ENCODE measurements at regions not wholly inside any gene's neighbourhood (a gene's known extent, or its start where the extent isn't known, plus 50 kb on each side); places are given as distances from the start of the nearest gene placed in this dataset.

GRCh38 chrX:67296395-67296794 is 247.4 kb upstream of the AR start:
- Histone ChIP-seq H4K8ac (ENCODE audit: low read length) (no peak overlapping the region), H3K23ac (ENCODE audit: low read length in 2 of 2) (no peak overlapping the region), H3K27me3 (ENCODE audit: control insufficient read depth in 1 of 2, insufficient read depth in 1 of 2, low read length in 2 of 2) (no peaks in the 10 kb centered on the region), H3K4me2 (ENCODE audit: low read length, poor library complexity, severe bottlenecking) (no peak overlapping the region), H3K4ac (ENCODE audit: low read depth in 1 of 2, low read length in 2 of 2) (no peak overlapping the region), H2BK5ac (ENCODE audit: low read depth, low read length, poor library complexity, severe bottlenecking) (no peak overlapping the region), H3K9ac (ENCODE audit: low read length) (no peak overlapping the region), H3K36me3 (ENCODE audit: control insufficient read depth in 1 of 2, insufficient read depth in 2 of 2, low read depth in 1 of 2, low read length in 2 of 2) (no peaks in the 10 kb centered on the region), H3K9me3 (ENCODE audit: control insufficient read depth, low read length) (peaks cover 4% of the 10 kb centered on the region), H2AK5ac (ENCODE audit: low read length, severe bottlenecking) (no peak overlapping the region), H3K79me1 (replicated peaks; ENCODE audit: low read length, poor library complexity, severe bottlenecking) (no peaks in the 10 kb centered on the region), H2BK12ac (ENCODE audit: low read length in 2 of 2) (no peak overlapping the region), H2BK120ac (ENCODE audit: low read depth, low read length) (no peak overlapping the region), H3K4me1 (ENCODE audit: control insufficient read depth, insufficient read depth, low read depth, low read length) (no peaks in the 10 kb centered on the region), H3K4me3 (ENCODE audit: insufficient read depth in 1 of 2, low read depth in 1 of 2, low read length in 2 of 2) (no peak overlapping the region), H4K91ac (ENCODE audit: low read length) (no peak overlapping the region), H2AFZ (ENCODE audit: low read depth, low read length) (no peak overlapping the region), H3K18ac (ENCODE audit: low read depth in 1 of 2, low read length in 2 of 2) (no peak overlapping the region), H3K27ac (ENCODE audit: low read length, poor library complexity, severe bottlenecking) (no peak overlapping the region), H2BK15ac (ENCODE audit: low read depth, poor library complexity, severe bottlenecking) (no peak overlapping the region), H3K14ac (ENCODE audit: low read length in 2 of 2) (no peak overlapping the region)
- no peak for DNase-seq
- 14% methylated on average over 1 of the region's 1 CpG for WGBS

- no peak overlapping the region for H2BK5ac ChIP-seq (ENCODE audit: low read depth, low read length, poor library complexity, severe bottlenecking)
- H3K23ac ChIP-seq (ENCODE audit: low read length in 2 of 2), result no peak overlapping the region
- H3K27me3 ChIP-seq (ENCODE audit: control insufficient read depth in 1 of 2, insufficient read depth in 1 of 2, low read length in 2 of 2), result no peaks in the 10 kb centered on the region
- H3K4me2 ChIP-seq (ENCODE audit: low read length, poor library complexity, severe bottlenecking), result no peak overlapping the region
- no peak overlapping the region for H2AK5ac ChIP-seq (ENCODE audit: low read length, severe bottlenecking)
- no peak overlapping the region for H3K4ac ChIP-seq (ENCODE audit: low read depth in 1 of 2, low read length in 2 of 2)
- H2BK15ac ChIP-seq (ENCODE audit: low read depth, poor library complexity, severe bottlenecking), result no peak overlapping the region
- H3K18ac ChIP-seq (ENCODE audit: low read depth in 1 of 2, low read length in 2 of 2), result no peak overlapping the region
- H2BK120ac ChIP-seq (ENCODE audit: low read depth, low read length), result no peak overlapping the region
- 54% methylated on average over 3 of the region's 4 CpGs for WGBS
- H3K4me3 ChIP-seq (ENCODE audit: insufficient read depth in 1 of 2, low read depth in 1 of 2, low read length in 2 of 2), result no peak overlapping the region
- H2AFZ ChIP-seq (ENCODE audit: low read depth, low read length), result no peak overlapping the region
- H2BK12ac ChIP-seq (ENCODE audit: low read length in 2 of 2), result no peak overlapping the region
- H3K9ac ChIP-seq (ENCODE audit: low read length), result no peak overlapping the region
- H4K8ac ChIP-seq (ENCODE audit: low read length), result no peak overlapping the region
- H3K14ac ChIP-seq (ENCODE audit: low read length in 2 of 2), result no peak overlapping the region
- H4K91ac ChIP-seq (ENCODE audit: low read length), result no peak overlapping the region
- H3K36me3 ChIP-seq (ENCODE audit: control insufficient read depth in 1 of 2, insufficient read depth in 2 of 2, low read depth in 1 of 2, low read length in 2 of 2), result no peaks in the 10 kb centered on the region
- H3K27ac ChIP-seq (ENCODE audit: low read length, poor library complexity, severe bottlenecking), result no peak overlapping the region
- H3K9me3 ChIP-seq (ENCODE audit: control insufficient read depth, low read length), result peaks cover 4% of the 10 kb centered on the region
- DNase-seq, result no peak
- H3K79me1 ChIP-seq (replicated peaks; ENCODE audit: low read length, poor library complexity, severe bottlenecking), result no peaks in the 10 kb centered on the region
- no peaks in the 10 kb centered on the region for H3K4me1 ChIP-seq (ENCODE audit: control insufficient read depth, insufficient read depth, low read depth, low read length)
Measured at GRCh38 chrX:67317725-67318124, 226.1 kb upstream of the AR start.

- Histone ChIP-seq H2BK15ac (ENCODE audit: low read depth, poor library complexity, severe bottlenecking) (no peak overlapping the region), H3K9me3 (ENCODE audit: control insufficient read depth, low read length) (peaks cover 11% of the 10 kb centered on the region)
- 100% methylated on average over 2 of the region's 3 CpGs for WGBS
Measured at GRCh38 chrX:67328476-67328875, 215.3 kb upstream of the AR start.

GRCh38 chrX:67334323-67334722 is 209.5 kb upstream of the AR start:
- Histone ChIP-seq H2BK5ac (ENCODE audit: low read depth, low read length, poor library complexity, severe bottlenecking) (no peak overlapping the region), H2BK15ac (ENCODE audit: low read depth, poor library complexity, severe bottlenecking) (no peak overlapping the region), H2AFZ (ENCODE audit: low read depth, low read length) (no peak overlapping the region), H2BK120ac (ENCODE audit: low read depth, low read length) (no peak overlapping the region), H3K36me3 (ENCODE audit: control insufficient read depth in 1 of 2, insufficient read depth in 2 of 2, low read depth in 1 of 2, low read length in 2 of 2) (no peaks in the 10 kb centered on the region), H3K4me2 (ENCODE audit: low read length, poor library complexity, severe bottlenecking) (no peak overlapping the region), H3K9me3 (ENCODE audit: control insufficient read depth, low read length) (peaks cover 6% of the 10 kb centered on the region), H3K9ac (ENCODE audit: low read length) (no peak overlapping the region), H3K79me1 (replicated peaks; ENCODE audit: low read length, poor library complexity, severe bottlenecking) (no peaks in the 10 kb centered on the region), H3K27me3 (ENCODE audit: control insufficient read depth in 1 of 2, insufficient read depth in 1 of 2, low read length in 2 of 2) (no peaks in the 10 kb centered on the region), H3K4me3 (ENCODE audit: insufficient read depth in 1 of 2, low read depth in 1 of 2, low read length in 2 of 2) (no peak overlapping the region), H3K4me1 (ENCODE audit: control insufficient read depth, insufficient read depth, low read depth, low read length) (no peaks in the 10 kb centered on the region), H4K91ac (ENCODE audit: low read length) (no peak overlapping the region), H3K23ac (ENCODE audit: low read length in 2 of 2) (no peak overlapping the region), H3K27ac (ENCODE audit: low read length, poor library complexity, severe bottlenecking) (no peak overlapping the region), H2BK12ac (ENCODE audit: low read length in 2 of 2) (no peak overlapping the region), H3K18ac (ENCODE audit: low read depth in 1 of 2, low read length in 2 of 2) (no peak overlapping the region), H4K8ac (ENCODE audit: low read length) (no peak overlapping the region), H3K14ac (ENCODE audit: low read length in 2 of 2) (no peak overlapping the region), H2AK5ac (ENCODE audit: low read length, severe bottlenecking) (no peak overlapping the region), H3K4ac (ENCODE audit: low read depth in 1 of 2, low read length in 2 of 2) (no peak overlapping the region)
- DNase-seq, result no peak
- 100% methylated on average over 1 of the region's 2 CpGs for WGBS

More at GRCh38 chrX:67328476-67328875, 215.3 kb upstream of the AR start:
- Histone ChIP-seq H3K9ac (ENCODE audit: low read length) (no peak overlapping the region), H3K27me3 (ENCODE audit: control insufficient read depth in 1 of 2, insufficient read depth in 1 of 2, low read length in 2 of 2) (no peaks in the 10 kb centered on the region), H2AFZ (ENCODE audit: low read depth, low read length) (no peak overlapping the region), H3K4me1 (ENCODE audit: control insufficient read depth, insufficient read depth, low read depth, low read length) (no peaks in the 10 kb centered on the region), H2BK12ac (ENCODE audit: low read length in 2 of 2) (no peak overlapping the region), H3K27ac (ENCODE audit: low read length, poor library complexity, severe bottlenecking) (no peak overlapping the region), H3K14ac (ENCODE audit: low read length in 2 of 2) (no peak overlapping the region), H4K8ac (ENCODE audit: low read length) (no peak overlapping the region), H3K4me3 (ENCODE audit: insufficient read depth in 1 of 2, low read depth in 1 of 2, low read length in 2 of 2) (no peak overlapping the region), H3K36me3 (ENCODE audit: control insufficient read depth in 1 of 2, insufficient read depth in 2 of 2, low read depth in 1 of 2, low read length in 2 of 2) (no peaks in the 10 kb centered on the region), H2BK5ac (ENCODE audit: low read depth, low read length, poor library complexity, severe bottlenecking) (no peak overlapping the region), H3K79me1 (replicated peaks; ENCODE audit: low read length, poor library complexity, severe bottlenecking) (no peaks in the 10 kb centered on the region), H3K18ac (ENCODE audit: low read depth in 1 of 2, low read length in 2 of 2) (no peak overlapping the region), H2AK5ac (ENCODE audit: low read length, severe bottlenecking) (no peak overlapping the region), H3K4me2 (ENCODE audit: low read length, poor library complexity, severe bottlenecking) (no peak overlapping the region), H3K4ac (ENCODE audit: low read depth in 1 of 2, low read length in 2 of 2) (no peak overlapping the region), H2BK120ac (ENCODE audit: low read depth, low read length) (no peak overlapping the region), H4K91ac (ENCODE audit: low read length) (no peak overlapping the region), H3K23ac (ENCODE audit: low read length in 2 of 2) (no peak overlapping the region)
- DNase-seq, result no peak
